ENCODE measurements at regions not wholly inside any gene's neighbourhood (a gene's known extent, or its start where the extent isn't known, plus 50 kb on each side); places are given as distances from the start of the nearest gene placed in this dataset.

DNA sequence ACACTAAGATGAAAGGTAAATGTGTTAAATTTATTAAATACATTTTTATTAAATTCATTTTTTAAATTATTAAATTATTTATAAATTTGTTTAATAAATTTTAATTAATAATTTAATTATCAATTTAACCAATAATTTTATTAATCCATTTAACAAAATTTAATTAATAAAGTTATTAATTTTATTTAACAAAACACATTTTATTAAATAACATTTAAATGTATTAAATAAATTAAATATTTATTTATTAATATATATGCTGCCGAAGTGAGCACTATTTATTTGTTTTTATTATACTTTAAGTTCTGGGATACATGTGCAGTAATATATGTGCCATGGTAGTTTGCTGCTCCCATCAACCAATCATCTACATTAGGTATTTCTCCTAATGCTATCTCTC, 719.5 kb downstream of the TRIML1 start:
- no peaks in the 10 kb centered on the region for H3K27me3 Mint-ChIP-seq
- ATAC-seq (ENCODE audit: poor library complexity): no peak
- Histone ChIP-seq H3K9me3 (ENCODE audit: control insufficient read depth in 1 of 2, insufficient read depth in 1 of 2, low read length in 2 of 2) (no peaks in the 10 kb centered on the region), H3K36me3 (ENCODE audit: insufficient read depth, low read length) (no peaks in the 10 kb centered on the region), H3K27ac (ENCODE audit: low read depth in 1 of 2, low read length in 2 of 2) (no peak overlapping the region), H3K4me3 (ENCODE audit: low read length) (no peak overlapping the region), H3K4me1 (ENCODE audit: insufficient read depth, low read length) (no peaks in the 10 kb centered on the region), H3K27me3 (ENCODE audit: control insufficient read depth in 1 of 2, insufficient read depth in 2 of 2, low read length in 2 of 2) (no peaks in the 10 kb centered on the region)
- H3K4me1 Mint-ChIP-seq (ENCODE audit: low read depth): no peaks in the 10 kb centered on the region
- ChIA-PET CTCF (no interaction called here), POLR2A (no interaction called here)
- H3K36me3 Mint-ChIP-seq (ENCODE audit: low read depth): no peaks in the 10 kb centered on the region
- TF ChIP-seq, protein P1, sequence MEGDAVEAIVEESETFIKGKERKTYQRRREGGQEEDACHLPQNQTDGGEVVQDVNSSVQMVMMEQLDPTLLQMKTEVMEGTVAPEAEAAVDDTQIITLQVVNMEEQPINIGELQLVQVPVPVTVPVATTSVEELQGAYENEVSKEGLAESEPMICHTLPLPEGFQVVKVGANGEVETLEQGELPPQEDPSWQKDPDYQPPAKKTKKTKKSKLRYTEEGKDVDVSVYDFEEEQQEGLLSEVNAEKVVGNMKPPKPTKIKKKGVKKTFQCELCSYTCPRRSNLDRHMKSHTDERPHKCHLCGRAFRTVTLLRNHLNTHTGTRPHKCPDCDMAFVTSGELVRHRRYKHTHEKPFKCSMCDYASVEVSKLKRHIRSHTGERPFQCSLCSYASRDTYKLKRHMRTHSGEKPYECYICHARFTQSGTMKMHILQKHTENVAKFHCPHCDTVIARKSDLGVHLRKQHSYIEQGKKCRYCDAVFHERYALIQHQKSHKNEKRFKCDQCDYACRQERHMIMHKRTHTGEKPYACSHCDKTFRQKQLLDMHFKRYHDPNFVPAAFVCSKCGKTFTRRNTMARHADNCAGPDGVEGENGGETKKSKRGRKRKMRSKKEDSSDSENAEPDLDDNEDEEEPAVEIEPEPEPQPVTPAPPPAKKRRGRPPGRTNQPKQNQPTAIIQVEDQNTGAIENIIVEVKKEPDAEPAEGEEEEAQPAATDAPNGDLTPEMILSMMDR (IDR thresholded peaks at IDR 0.05): no peak
- DNase-seq: no peak
- H3K4me3 Mint-ChIP-seq: no peak overlapping the region
- intact Hi-C loops (cut with DNase I, micrococcal nuclease): no loop called here
- H3K9me3 Mint-ChIP-seq: peaks cover 18% of the 10 kb centered on the region
- H3K27ac Mint-ChIP-seq: no peak overlapping the region

DNA sequence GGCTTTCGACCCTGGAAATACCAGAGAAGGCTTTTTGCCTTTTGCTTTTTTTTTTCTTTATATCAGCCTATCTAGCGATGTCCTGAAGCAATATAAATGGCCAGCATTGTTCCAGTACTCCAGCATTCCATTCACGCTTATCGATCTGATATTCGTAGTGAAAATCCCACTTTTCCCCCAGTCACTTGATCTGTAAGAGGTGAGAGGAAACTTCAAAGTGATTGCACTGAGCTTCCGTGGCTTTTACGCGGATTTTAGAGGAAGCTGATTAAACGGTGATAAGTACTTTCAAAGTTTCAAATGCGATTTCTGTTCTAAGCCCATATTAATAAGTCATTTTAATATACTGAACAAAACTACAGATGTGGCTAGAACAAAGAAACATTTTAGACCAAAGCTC, 725.5 kb downstream of the TRIML1 start:
- TF ChIP-seq, protein P1 (IDR thresholded peaks at IDR 0.05): no peak
- Histone ChIP-seq H3K9me3 (ENCODE audit: control insufficient read depth in 1 of 2, insufficient read depth in 1 of 2, low read length in 2 of 2) (peaks cover 0 to 7% of the 10 kb centered on the region in 2 experiments), H3K4me3 (ENCODE audit: low read length) (no peak overlapping the region), H3K27ac (ENCODE audit: low read depth in 1 of 2, low read length in 2 of 2) (no peak overlapping the region), H3K36me3 (ENCODE audit: insufficient read depth, low read length) (no peaks in the 10 kb centered on the region), H3K27me3 (ENCODE audit: control insufficient read depth in 1 of 2, insufficient read depth in 2 of 2, low read length in 2 of 2) (no peaks in the 10 kb centered on the region), H3K4me1 (ENCODE audit: insufficient read depth, low read length) (no peaks in the 10 kb centered on the region)
- Mint-ChIP-seq H3K4me1 (ENCODE audit: low read depth) (no peaks in the 10 kb centered on the region), H3K36me3 (ENCODE audit: low read depth) (no peaks in the 10 kb centered on the region), H3K27me3 (no peaks in the 10 kb centered on the region), H3K9me3 (peaks cover 15% of the 10 kb centered on the region), H3K27ac (no peak overlapping the region), H3K4me3 (no peak overlapping the region)
- ChIA-PET POLR2A (no interaction called here), CTCF (no interaction called here)
- DNase-seq: no peak
- intact Hi-C loops (cut with DNase I, micrococcal nuclease): no loop called here
- ATAC-seq (ENCODE audit: poor library complexity): no peak

DNA sequence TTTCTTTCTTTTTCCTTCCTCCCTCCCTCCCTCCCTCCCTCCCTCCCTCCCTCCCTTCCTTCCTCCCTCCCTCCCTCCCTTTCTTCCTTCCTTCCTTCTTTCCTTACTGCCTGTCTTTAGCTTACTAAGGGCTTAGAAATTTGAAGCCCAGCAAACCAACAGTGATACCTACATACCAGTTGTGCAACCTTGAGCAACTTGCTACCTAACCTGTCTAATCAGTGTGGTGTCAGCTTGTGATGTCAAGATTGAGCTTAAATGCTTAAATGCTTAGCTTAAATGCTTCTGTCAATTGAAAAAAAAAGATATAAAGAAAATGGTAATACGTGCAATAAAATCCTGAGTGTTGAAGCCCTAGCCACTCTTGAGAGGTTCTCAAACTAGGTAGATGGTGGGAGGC, 728.6 kb downstream of the TRIML1 start:
- CTCF ChIA-PET: no interaction called here
- TF ChIP-seq, protein P1 (IDR thresholded peaks at IDR 0.05): no peak

More for the DNA sequence above, 728.6 kb downstream of the TRIML1 start:
- Mint-ChIP-seq H3K4me1 (ENCODE audit: low read depth) (no peaks in the 10 kb centered on the region), H3K9me3 (peaks cover 15% of the 10 kb centered on the region), H3K4me3 (no peak overlapping the region), H3K36me3 (ENCODE audit: low read depth) (no peaks in the 10 kb centered on the region), H3K27me3 (no peaks in the 10 kb centered on the region), H3K27ac (no peak overlapping the region)
- ATAC-seq (ENCODE audit: poor library complexity): no peak
- Histone ChIP-seq H3K4me1 (ENCODE audit: insufficient read depth, low read length) (no peaks in the 10 kb centered on the region), H3K27ac (ENCODE audit: low read depth in 1 of 2, low read length in 2 of 2) (no peak overlapping the region), H3K9me3 (ENCODE audit: control insufficient read depth in 1 of 2, insufficient read depth in 1 of 2, low read length in 2 of 2) (peaks cover 0 to 9% of the 10 kb centered on the region in 2 experiments), H3K36me3 (ENCODE audit: insufficient read depth, low read length) (no peaks in the 10 kb centered on the region), H3K4me3 (ENCODE audit: low read length) (no peak overlapping the region), H3K27me3 (ENCODE audit: control insufficient read depth in 1 of 2, insufficient read depth in 2 of 2, low read length in 2 of 2) (no peaks in the 10 kb centered on the region)
- intact Hi-C loops (cut with DNase I, micrococcal nuclease): no loop called here
- POLR2A ChIA-PET: interaction anchor here (0.6 kb wide), 1 partner anchor 17 kb away, joined by 3 read pairs; no protein-coding TSS in a partner anchor
- no peak for DNase-seq

Data from CD4-positive, alpha-beta T cell (primary cell).